Urinary bladder (tissue), 3 donors: ENCODE measurements at regions not wholly inside any gene's neighbourhood (a gene's known extent, or its start where the extent isn't known, plus 50 kb on each side); places are given as distances from the start of the nearest gene placed in this dataset.

Experiments used
- DNase-seq: peaks from one replicate; pipeline ENCODE4 v3.0.0-alpha.2; 2015; ENCODE audit errors: extremely low spot score
- H3K27ac ChIP-seq: one replicate; pipeline ENCODE4 v1.5.1; 2013; ENCODE audit warnings: low read depth, mild to moderate bottlenecking, moderate library complexity
- H3K36me3 ChIP-seq: one replicate; pipeline ENCODE4 v1.6.1; 2013; ENCODE audit warnings: mild to moderate bottlenecking, moderate library complexity; ENCODE audit not compliant: insufficient read depth
- H3K4me1 ChIP-seq: one replicate; pipeline ENCODE4 v1.6.1; 2013; ENCODE audit warnings: mild to moderate bottlenecking, moderate library complexity; ENCODE audit not compliant: insufficient read depth
- H3K4me3 ChIP-seq: one replicate; pipeline ENCODE4 v1.5.1; 2013; ENCODE audit warnings: low read depth, low read length
- WGBS: extraction: QIAGEN DNeasy Blood & Tissue Kit; methylation state at CpG from one replicate; pipeline ENCODE4 v1.1.7; 2013; 5-methylcytosine and 5-hydroxymethylcytosine counted together
- donor health status: healthy with polysubstance abuse.
- donor health status: healthy.

GRCh38 chr9:127553793-127554192 lies 58.3 kb upstream of the STXBP1 start:
- Histone ChIP-seq H3K4me3 (no peak overlapping the region), H3K36me3 (no peaks in the 10 kb centered on the region), H3K27ac (no peak overlapping the region), H3K4me1 (peaks cover 8% of the 10 kb centered on the region)
- DNase-seq, result no peak
- 88% methylated on average over 4 of the region's 4 CpGs for WGBS

- WGBS, result 77% methylated on average over 15 of the region's 15 CpGs
- H3K4me3 ChIP-seq, result no peak overlapping the region
- H3K27ac ChIP-seq, result peak overlapping the region; percentile 66
- no peak for DNase-seq
- no peaks in the 10 kb centered on the region for H3K36me3 ChIP-seq
- H3K4me1 ChIP-seq, result peaks cover 8% of the 10 kb centered on the region
Observed at GRCh38 chr9:127554966-127555839, 56.9 kb upstream of the STXBP1 start.

GRCh38 chr9:127555840-127556820 lies 55.9 kb upstream of the STXBP1 start:
- Histone ChIP-seq H3K36me3 (no peaks in the 10 kb centered on the region), H3K27ac (peak overlapping the region; percentile 66), H3K4me1 (peaks cover 8% of the 10 kb centered on the region), H3K4me3 (no peak overlapping the region)
- WGBS, result 34% methylated on average over 13 of the region's 13 CpGs
- no peak for DNase-seq

- no peak overlapping the region for H3K4me3 ChIP-seq
- H3K4me1 ChIP-seq, result peaks cover 9% of the 10 kb centered on the region
- WGBS, result 71% methylated on average over 4 of the region's 4 CpGs
Observed at GRCh38 chr9:127556871-127557270, 55.2 kb upstream of the STXBP1 start.

DNA sequence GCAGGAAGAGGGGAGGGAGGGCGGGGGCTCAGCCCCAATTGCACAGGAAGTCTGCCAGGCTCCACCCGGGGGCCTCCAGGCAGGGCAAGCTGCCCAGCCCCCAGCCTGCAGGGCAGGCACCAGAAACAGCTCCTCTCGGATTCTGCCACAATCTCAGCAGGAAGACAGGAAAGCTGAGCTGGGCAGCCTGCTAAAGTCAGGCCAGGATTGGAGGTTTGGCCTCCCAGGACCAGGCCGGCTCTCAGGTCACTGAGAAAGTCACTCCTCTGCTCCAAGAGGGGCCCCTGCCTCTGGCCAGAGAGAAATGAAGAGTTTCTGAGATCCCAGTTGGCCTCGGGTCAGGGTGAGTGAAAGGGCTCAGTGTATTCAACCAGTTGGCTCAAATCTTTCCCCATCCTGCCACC lies 54.6 kb upstream of the STXBP1 start:
- Histone ChIP-seq H3K4me3 (no peak overlapping the region), H3K4me1 (peaks cover 8% of the 10 kb centered on the region), H3K27ac (peak overlapping the region; percentile 86), H3K36me3 (no peaks in the 10 kb centered on the region)
- WGBS, result 8% methylated on average over 5 of the region's 5 CpGs
- DNase-seq, result no peak

More at GRCh38 chr9:127556871-127557270, 55.2 kb upstream of the STXBP1 start:
- H3K36me3 ChIP-seq, result no peaks in the 10 kb centered on the region
- no peak for DNase-seq
- H3K27ac ChIP-seq, result peak overlapping the region; percentile 51

- peaks cover 8% of the 10 kb centered on the region for H3K4me1 ChIP-seq
- peak overlapping the region; percentile 86 for H3K27ac ChIP-seq
- WGBS, result 36% methylated on average over 11 of the region's 11 CpGs
- no peaks in the 10 kb centered on the region for H3K36me3 ChIP-seq
- DNase-seq, result no peak
- H3K4me3 ChIP-seq, result no peak overlapping the region
Observed at GRCh38 chr9:127557998-127558546, 54.0 kb upstream of the STXBP1 start.

DNA sequence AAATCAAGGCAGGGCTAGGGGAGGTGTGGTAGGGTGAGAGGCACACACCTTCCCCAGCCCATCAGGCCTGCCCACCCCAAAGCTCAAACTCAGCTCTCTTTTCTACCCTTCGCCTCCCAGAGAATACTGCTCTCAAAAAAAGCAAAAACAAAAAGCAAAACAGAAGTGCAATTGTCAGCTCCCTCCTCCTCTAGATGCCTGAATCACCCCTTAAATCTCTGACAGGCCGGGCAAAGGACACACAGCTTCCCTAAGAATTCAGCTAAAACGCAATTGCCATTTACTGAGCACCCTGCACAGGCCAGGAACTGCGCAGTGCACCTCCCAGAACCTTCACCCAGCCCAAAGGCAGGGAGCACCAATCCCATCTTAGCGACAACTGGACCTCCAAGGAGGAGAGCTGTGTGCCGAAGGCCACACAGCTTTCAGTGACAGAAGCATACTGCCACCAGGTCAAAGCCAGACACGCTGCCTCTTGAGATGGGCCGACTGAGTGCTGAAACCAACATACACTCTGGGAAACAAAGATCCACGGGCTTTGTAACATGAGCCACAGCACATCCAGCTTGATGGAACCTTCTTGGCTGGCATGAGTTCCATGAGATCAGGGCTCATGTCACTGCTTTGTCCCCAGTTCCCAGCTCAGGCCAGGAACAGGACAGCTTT lies 53.4 kb upstream of the STXBP1 start:
- DNase-seq, result no peak
- 63% methylated on average over 9 of the region's 9 CpGs for WGBS
- no peaks in the 10 kb centered on the region for H3K36me3 ChIP-seq
- H3K27ac ChIP-seq, result peak overlapping the region; percentile 86
- H3K4me1 ChIP-seq, result peaks cover 10% of the 10 kb centered on the region
- H3K4me3 ChIP-seq, result no peak overlapping the region

GRCh38 chr9:127559247-127559680 lies 52.8 kb upstream of the STXBP1 start:
- no peak for DNase-seq
- Histone ChIP-seq H3K4me3 (no peak overlapping the region), H3K27ac (peak overlapping the region; percentile 55), H3K4me1 (peaks cover 10% of the 10 kb centered on the region), H3K36me3 (no peaks in the 10 kb centered on the region)
- 70% methylated on average over 5 of the region's 5 CpGs for WGBS

- no peak overlapping the region for H3K4me3 ChIP-seq
- DNase-seq, result no peak
- peak overlapping the region; percentile 92 for H3K27ac ChIP-seq
- H3K36me3 ChIP-seq, result no peaks in the 10 kb centered on the region
- peaks cover 10% of the 10 kb centered on the region for H3K4me1 ChIP-seq
- WGBS, result 31% methylated on average over 17 of the region's 17 CpGs
Observed at GRCh38 chr9:127561491-127562278, 50.4 kb upstream of the STXBP1 start.
